B cell (primary cell): ENCODE measurements at regions not wholly inside any gene's neighbourhood (a gene's known extent, or its start where the extent isn't known, plus 50 kb on each side); places are given as distances from the start of the nearest gene placed in this dataset.

Experiments
- ATAC-seq: fragments of 200-7000 bp; cut with Tn5 transposase; one replicate; pipeline ENCODE4 v1.10.0; 2021; ENCODE audit warnings: low read depth, mild to moderate bottlenecking, moderate number of reproducible peaks, moderate library complexity
- CTCF ChIA-PET: fragments of 350-600 bp; sonication (Branson Sonifier 250); formaldehyde crosslinking; loops from one replicate; lab custom pipeline; 2021; ENCODE audit warnings: antibody characterized with exemption, inconsistent platforms; lab: Charles Lee
- POLR2A ChIA-PET: fragments of 350-600 bp; sonication (Branson Sonifier 250); formaldehyde crosslinking; loops from one replicate; lab custom pipeline; 2021; ENCODE audit warnings: antibody characterized with exemption; lab: Charles Lee
- DNase-seq: peaks from one replicate; pipeline ENCODE4 v3.0.0; 2013
- H2AFZ ChIP-seq: 2 replicates; pipeline ENCODE4 v1.6.1; 2012; ENCODE audit warnings: mild to moderate bottlenecking, low read depth, low read length; ENCODE audit not compliant: insufficient read depth, poor library complexity, severe bottlenecking
- H3K27ac ChIP-seq, 2 donors: 1 replicate in 1 of 2; 2 replicates in 1 of 2; pipeline ENCODE4 v1.5.1; 2012 to 2013; ENCODE audit warnings: low read length in 2 of 2, mild to moderate bottlenecking in 2 of 2, moderate library complexity in 1 of 2
- H3K27me3 ChIP-seq, 4 experiments: fragments of 200-600 bp in 1 of 4; sonication (generic) in 1 of 4; replicated peaks in 1 of 4; 1 replicate in 2 of 4; 2 replicates in 2 of 4; pipeline versions ENCODE4 v1.6.1 to v1.7.0; 2013 to 2016; ENCODE audit warnings: low read length in 3 of 4, mild to moderate bottlenecking in 2 of 4, mixed read lengths in 1 of 4, moderate library complexity in 1 of 4; ENCODE audit not compliant: insufficient read depth in 4 of 4, control insufficient read depth in 3 of 4; ENCODE audit errors: control extremely low read depth in 1 of 4
- H3K36me3 ChIP-seq, 2 experiments: replicated peaks in 1 of 2; 1 replicate in 1 of 2; 2 replicates in 1 of 2; pipeline versions ENCODE4 v1.6.1 to v1.7.1; 2013; ENCODE audit warnings: low read length in 1 of 2; ENCODE audit not compliant: insufficient read depth in 2 of 2, control insufficient read depth in 1 of 2; ENCODE audit errors: control extremely low read depth in 1 of 2, extremely low read depth in 1 of 2
- H3K4me1 ChIP-seq, 2 donors: fragments of 200-600 bp in 1 of 2; sonication (generic) in 1 of 2; 1 replicate in 1 of 2; 2 replicates in 1 of 2; pipeline versions ENCODE4 v1.5.1 to v1.6.1; 2013 to 2017; ENCODE audit warnings: low read length in 2 of 2; ENCODE audit not compliant: control insufficient read depth in 2 of 2, insufficient read depth in 2 of 2
- H3K4me2 ChIP-seq: replicated peaks from 2 replicates; pipeline ENCODE3; 2012; ENCODE audit warnings: mild to moderate bottlenecking, low read depth, low read length; ENCODE audit not compliant: poor library complexity, severe bottlenecking
- H3K4me3 ChIP-seq, 5 experiments: fragments of 200-600 bp in 1 of 5; sonication (generic) in 1 of 5; 1 replicate in 3 of 5; 2 replicates in 2 of 5; pipeline versions ENCODE4 v1.5.1 to v1.7.0; 2011 to 2016; ENCODE audit warnings: low read length in 4 of 5, mild to moderate bottlenecking in 4 of 5, low read depth in 2 of 5, control low read depth in 1 of 5, moderate library complexity in 1 of 5; ENCODE audit not compliant: insufficient read depth in 1 of 5; ENCODE audit errors: control extremely low read depth in 1 of 5, extremely low read depth in 1 of 5
- H3K79me2 ChIP-seq: fragments of 200-600 bp; sonication (generic); one replicate; pipeline ENCODE4 v1.6.0; 2016; ENCODE audit warnings: low read length; ENCODE audit not compliant: control insufficient read depth, insufficient read depth
- H3K9ac ChIP-seq: fragments of 200-600 bp; sonication (generic); 2 replicates; pipeline ENCODE4 v1.6.1; 2017; ENCODE audit warnings: mild to moderate bottlenecking, low read length, moderate library complexity
- H3K9me3 ChIP-seq, 3 donors: one replicate each; pipeline versions ENCODE4 v1.6.1 to v1.7.1; 2013; ENCODE audit warnings: low read length in 2 of 3; ENCODE audit not compliant: control insufficient read depth in 2 of 3, insufficient read depth in 1 of 3; ENCODE audit errors: control extremely low read depth in 1 of 3
- H4K20me1 ChIP-seq: 2 replicates; pipeline ENCODE4 v1.6.0; 2012; ENCODE audit warnings: mild to moderate bottlenecking, low read length; ENCODE audit not compliant: insufficient read depth, control insufficient read depth, poor library complexity, severe bottlenecking
- H3K27ac Mint-ChIP-seq: one replicate; pipeline ENCODE4 v1.8.0; 2021; ENCODE audit warnings: mixed read lengths
- H3K27me3 Mint-ChIP-seq: one replicate; pipeline ENCODE4 v1.8.0; 2021; ENCODE audit warnings: mixed read lengths
- H3K4me1 Mint-ChIP-seq: one replicate; pipeline ENCODE4 v1.8.0; 2021; ENCODE audit warnings: mixed read lengths
- H3K4me3 Mint-ChIP-seq: one replicate; pipeline ENCODE4 v1.8.0; 2021; ENCODE audit warnings: mixed read lengths
- H3K9me3 Mint-ChIP-seq: one replicate; pipeline ENCODE4 v1.8.0; 2022; ENCODE audit warnings: mixed read lengths; ENCODE audit not compliant: insufficient read depth
- CTCF ChIP-seq: fragments of 200-600 bp; IDR thresholded peaks from one replicate; pipeline ENCODE4 v1.8.0; 2022; ENCODE audit warnings: antibody characterized with exemption, mild to moderate bottlenecking
- EZH2 ChIP-seq: IDR thresholded peaks from 2 replicates; pipeline ENCODE4 v1.6.1; 2012; ENCODE audit warnings: borderline replicate concordance, low read depth, mild to moderate bottlenecking, moderate library complexity, low read length; ENCODE audit not compliant: insufficient read depth, poor library complexity, severe bottlenecking
- WGBS: methylation state at CpG from one replicate; pipeline ENCODE4 v1.1.5; 2013; ENCODE audit warnings: missing lambda C conversion rate; ENCODE audit not compliant: insufficient coverage; 5-methylcytosine and 5-hydroxymethylcytosine counted together
- intact Hi-C: fragments of 100-400 bp; cut with micrococcal nuclease; formaldehyde crosslinking; loops from one replicate; pipeline ENCODE4 v1.10.0; 2022

GRCh38 chr7:16350634-16351033 lies 70.7 kb downstream of the CRPPA start:
- Histone ChIP-seq H4K20me1 (no peaks in the 10 kb centered on the region), H3K4me3 (no peak overlapping the region), H3K4me2 (no peak overlapping the region), H3K36me3 (no peaks in the 10 kb centered on the region), H3K4me1 (no peaks in the 10 kb centered on the region), H2AFZ (no peak overlapping the region), H3K9ac (no peak overlapping the region), H3K9me3 (peaks cover 0 to 2% (median 0%) of the 10 kb centered on the region in 3 donors), H3K27ac (no peak overlapping the region), H3K79me2 (no peaks in the 10 kb centered on the region), H3K27me3 (no peaks in the 10 kb centered on the region)
- H3K27ac Mint-ChIP-seq = no peak overlapping the region
- H3K27me3 Mint-ChIP-seq = no peaks in the 10 kb centered on the region
- H3K4me1 Mint-ChIP-seq = no peaks in the 10 kb centered on the region
- H3K4me3 Mint-ChIP-seq = no peak overlapping the region
- ATAC-seq (no peak), DNase-seq (no peak)
- ChIA-PET CTCF (no interaction called here), POLR2A (no interaction called here)
- H3K9me3 Mint-ChIP-seq = peaks cover 5% of the 10 kb centered on the region
- intact Hi-C loops = no loop called here
- no CpG with 5 or more reads among the region's 2 CpGs for WGBS
- no peak for TF ChIP-seq EZH2
- TF ChIP-seq CTCF = no peak

GRCh38 chr7:16348251-16348650 lies 73.1 kb downstream of the CRPPA start:
- TF ChIP-seq CTCF = no peak
- TF ChIP-seq EZH2 = no peak
- no peak overlapping the region for H3K4me3 ChIP-seq
- no peaks in the 10 kb centered on the region for H3K27me3 ChIP-seq
- H3K9me3 ChIP-seq = peaks cover 0 to 3% (median 2%) of the 10 kb centered on the region in 3 donors
- ChIA-PET CTCF (no interaction called here), POLR2A (no interaction called here)
- 41% methylated on average over 3 of the region's 4 CpGs for WGBS
- H3K36me3 ChIP-seq = no peaks in the 10 kb centered on the region
- H3K4me2 ChIP-seq = no peak overlapping the region
- Mint-ChIP-seq H3K9me3 (peaks cover 13% of the 10 kb centered on the region), H3K27me3 (no peaks in the 10 kb centered on the region), H3K4me1 (no peaks in the 10 kb centered on the region), H3K27ac (no peak overlapping the region), H3K4me3 (no peak overlapping the region)
- DNase-seq = no peak
- H3K79me2 ChIP-seq = no peaks in the 10 kb centered on the region
- no peaks in the 10 kb centered on the region for H3K4me1 ChIP-seq
- no peaks in the 10 kb centered on the region for H4K20me1 ChIP-seq
- intact Hi-C loops = no loop called here
- no peak overlapping the region for H3K27ac ChIP-seq
- no peak overlapping the region for H2AFZ ChIP-seq
- ATAC-seq = no peak
- no peak overlapping the region for H3K9ac ChIP-seq
